Activated B cell treated with CpG ODN at 0.5 μM for 24 hours (primary cell): ENCODE measurements at regions not wholly inside any gene's neighbourhood (a gene's known extent, or its start where the extent isn't known, plus 50 kb on each side); places are given as distances from the start of the nearest gene placed in this dataset.

Experiments
- ATAC-seq: fragments of 200-7000 bp; cut with Tn5 transposase; one replicate; pipeline ENCODE4 v1.10.0; 2021; ENCODE audit warnings: low read depth, mild to moderate bottlenecking, moderate library complexity
- CTCF ChIA-PET: fragments of 350-600 bp; sonication (Branson Sonifier 250); formaldehyde crosslinking; loops from one replicate; lab custom pipeline; 2021; ENCODE audit warnings: antibody characterized with exemption; lab: Charles Lee
- POLR2A ChIA-PET: fragments of 350-600 bp; sonication (Branson Sonifier 250); formaldehyde crosslinking; loops from one replicate; lab custom pipeline; 2021; ENCODE audit warnings: antibody characterized with exemption; lab: Charles Lee
- DNase-seq: peaks from one replicate; pipeline ENCODE4 v3.0.0; 2022
- H3K27ac Mint-ChIP-seq: one replicate; pipeline ENCODE4 v1.8.0; 2020; ENCODE audit warnings: mixed read lengths
- H3K27me3 Mint-ChIP-seq: one replicate; pipeline ENCODE4 v1.8.0; 2021; ENCODE audit warnings: mixed read lengths
- H3K36me3 Mint-ChIP-seq: one replicate; pipeline ENCODE4 v1.8.0; 2021; ENCODE audit warnings: low read depth, mixed read lengths
- H3K4me1 Mint-ChIP-seq: one replicate; pipeline ENCODE4 v1.8.0; 2021; ENCODE audit warnings: mixed read lengths
- H3K4me3 Mint-ChIP-seq: one replicate; pipeline ENCODE4 v1.8.0; 2020; ENCODE audit warnings: mild to moderate bottlenecking, mixed read lengths
- H3K9me3 Mint-ChIP-seq: one replicate; pipeline ENCODE4 v1.8.0; 2020; ENCODE audit warnings: mixed read lengths
- CTCF ChIP-seq: fragments of 200-600 bp; IDR thresholded peaks from one replicate; pipeline ENCODE4 v1.8.0; 2022; ENCODE audit warnings: antibody characterized with exemption, mild to moderate bottlenecking
- intact Hi-C: fragments of 100-400 bp; cut with micrococcal nuclease; formaldehyde crosslinking; loops from one replicate; pipeline ENCODE4 v1.15.1; 2024

DNA sequence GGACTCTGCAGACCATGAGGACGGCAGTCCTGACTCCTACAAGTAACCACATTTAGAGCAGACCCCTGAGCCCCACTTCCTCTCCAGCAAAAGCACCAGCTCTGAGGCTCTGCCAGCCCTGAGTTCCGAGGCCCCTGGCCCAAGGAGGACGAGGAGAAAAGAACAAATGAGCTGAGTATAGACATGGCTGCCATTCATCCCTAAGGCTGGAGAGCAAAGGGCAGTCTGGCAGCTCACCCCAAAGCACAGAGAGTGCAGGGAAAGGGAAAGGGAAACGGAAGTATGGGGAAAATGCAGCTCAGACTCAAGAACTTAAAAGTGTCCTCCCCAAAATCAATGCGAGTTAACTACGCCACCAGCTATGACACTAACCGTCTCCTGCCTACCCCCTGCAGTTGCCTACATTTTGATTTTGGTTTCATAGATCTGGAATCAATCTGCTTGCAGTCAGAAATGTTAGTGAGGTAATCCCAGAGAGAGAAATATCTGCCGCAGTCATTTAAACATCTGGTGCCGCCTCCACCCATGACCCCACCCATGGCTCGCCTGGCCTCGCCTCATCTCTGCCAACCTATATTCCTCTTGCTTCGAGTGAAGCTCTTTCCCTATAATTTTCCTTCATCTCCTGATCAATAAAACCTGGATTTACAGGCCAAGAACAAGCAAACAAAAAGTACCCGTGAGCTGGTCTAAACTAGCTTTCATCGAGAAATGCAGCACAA, 49.6 kb upstream of the AFDN start:
- CTCF ChIA-PET, result no interaction called here
- no peak overlapping the region for H3K27ac Mint-ChIP-seq

More for the DNA sequence above, 49.6 kb upstream of the AFDN start:
- intact Hi-C loops, result no loop called here
- Mint-ChIP-seq H3K4me1 (no peaks in the 10 kb centered on the region), H3K27me3 (peaks cover 9% of the 10 kb centered on the region), H3K36me3 (no peaks in the 10 kb centered on the region), H3K4me3 (no peak overlapping the region), H3K9me3 (no peaks in the 10 kb centered on the region)
- no peak for ATAC-seq
- POLR2A ChIA-PET, result no interaction called here
- no peak for DNase-seq
- no peak for TF ChIP-seq CTCF
